ENCODE measurements at regions not wholly inside any gene's neighbourhood (a gene's known extent, or its start where the extent isn't known, plus 50 kb on each side); places are given as distances from the start of the nearest gene placed in this dataset.

DNA sequence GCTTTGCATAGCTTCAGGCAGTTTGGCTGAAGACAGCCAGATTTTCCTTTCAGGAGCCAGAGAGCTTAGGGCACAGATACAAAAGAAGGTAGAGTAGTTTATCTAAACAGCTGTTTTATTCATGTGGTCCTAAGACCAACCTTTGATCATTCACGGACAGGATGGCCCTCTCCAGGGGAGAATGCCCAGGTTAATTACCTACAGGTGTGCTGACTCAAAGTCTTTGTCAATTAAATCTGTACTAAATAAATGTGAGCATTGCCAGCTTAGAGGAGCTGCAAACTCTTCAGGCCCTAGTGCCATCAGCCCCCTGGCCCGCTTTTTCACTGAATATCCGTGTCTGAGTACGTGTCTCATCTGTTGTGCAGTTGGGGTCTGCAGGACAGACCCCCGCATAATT is 554.7 kb downstream of the NUP35 start:
- POLR2A ChIA-PET = no interaction called here
- Mint-ChIP-seq H3K27me3 (no peaks in the 10 kb centered on the region), H3K4me3 (no peak overlapping the region), H3K9me3 (peaks cover 0 to 19% (median 4%) of the 10 kb centered on the region in 11 donors), H3K36me3 (no peaks in the 10 kb centered on the region), H3K4me1 (no peaks in the 10 kb centered on the region), H3K27ac (no peak overlapping the region)
- H3K4me1 ChIP-seq (ENCODE audit: control insufficient read depth in 2 of 2, insufficient read depth in 2 of 2, low read length in 2 of 2) = no peaks in the 10 kb centered on the region
- no peak overlapping the region for H3K27ac ChIP-seq (ENCODE audit: low read depth, low read length)
- no peaks in the 10 kb centered on the region for H3K9me3 ChIP-seq (ENCODE audit: control insufficient read depth in 2 of 3, low read length in 3 of 3)
- H3K36me3 ChIP-seq (ENCODE audit: control insufficient read depth in 2 of 3, insufficient read depth in 3 of 3, low read length in 3 of 3) = no peaks in the 10 kb centered on the region
- CTCF ChIA-PET = no interaction called here
- H3K4me3 ChIP-seq (ENCODE audit: low read length) = no peak overlapping the region
- no peaks in the 10 kb centered on the region for H3K27me3 ChIP-seq (ENCODE audit: control insufficient read depth in 2 of 2, insufficient read depth in 2 of 2, low read length in 2 of 2)
- intact Hi-C loops (cut with micrococcal nuclease) = no loop called here
- ATAC-seq (no peak), DNase-seq (no peak)

DNA sequence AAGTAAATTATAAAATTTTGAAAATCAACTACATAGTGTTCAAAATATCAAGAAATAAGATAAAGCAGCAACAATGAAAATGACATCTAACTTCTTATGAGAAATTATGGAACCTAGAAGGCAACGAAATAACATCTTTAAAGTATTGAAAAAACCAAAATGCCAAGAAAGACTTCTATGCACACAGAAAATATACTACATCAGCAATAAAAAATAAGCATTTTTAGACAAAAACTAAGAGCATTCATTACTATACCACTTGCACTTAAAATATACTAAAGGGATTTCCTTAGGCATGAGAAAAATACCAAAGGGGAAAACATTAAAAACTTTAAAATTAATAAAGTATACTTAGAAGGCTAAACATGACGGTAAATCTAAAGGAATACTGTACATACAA is 556.3 kb downstream of the NUP35 start:
- Mint-ChIP-seq H3K4me3 (no peak overlapping the region), H3K27ac (no peak overlapping the region)
- intact Hi-C loops (cut with micrococcal nuclease) = no loop called here

DNA sequence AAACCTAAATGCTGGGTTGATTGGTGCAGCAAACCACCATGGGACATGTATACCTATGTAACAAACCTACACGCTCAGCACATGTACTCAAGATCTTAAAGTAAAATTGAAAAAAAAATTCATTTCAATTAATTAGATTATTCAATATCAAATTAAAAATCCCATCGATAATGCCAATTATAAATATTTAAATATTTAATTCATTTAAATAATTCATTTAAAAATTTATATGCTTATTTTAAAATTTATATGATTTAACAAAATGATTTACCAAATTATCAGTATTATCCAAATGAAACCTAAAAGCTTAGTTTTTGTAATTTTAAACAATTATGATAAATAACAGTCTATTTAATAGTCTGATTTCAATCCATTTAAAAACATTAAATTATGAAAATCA is 560.4 kb downstream of the NUP35 start:
- Mint-ChIP-seq H3K27me3 (no peaks in the 10 kb centered on the region), H3K36me3 (no peaks in the 10 kb centered on the region), H3K4me1 (no peaks in the 10 kb centered on the region), H3K4me3 (no peak overlapping the region), H3K9me3 (peaks cover 0 to 23% (median 8%) of the 10 kb centered on the region in 11 donors), H3K27ac (no peak overlapping the region)
- POLR2A ChIA-PET = no interaction called here
- Histone ChIP-seq H3K36me3 (ENCODE audit: control insufficient read depth in 2 of 3, insufficient read depth in 3 of 3, low read length in 3 of 3) (no peaks in the 10 kb centered on the region), H3K27ac (ENCODE audit: low read depth, low read length) (no peak overlapping the region), H3K9me3 (ENCODE audit: control insufficient read depth in 2 of 3, low read length in 3 of 3) (no peaks in the 10 kb centered on the region), H3K27me3 (ENCODE audit: control insufficient read depth in 2 of 2, insufficient read depth in 2 of 2, low read length in 2 of 2) (no peaks in the 10 kb centered on the region), H3K4me1 (ENCODE audit: control insufficient read depth in 2 of 2, insufficient read depth in 2 of 2, low read length in 2 of 2) (no peaks in the 10 kb centered on the region), H3K4me3 (ENCODE audit: low read length) (no peak overlapping the region)
- ATAC-seq (no peak), DNase-seq (no peak)
- intact Hi-C loops (cut with micrococcal nuclease) = no loop called here
- CTCF ChIA-PET = no interaction called here

More for the DNA sequence above, 556.3 kb downstream of the NUP35 start:
- Histone ChIP-seq H3K36me3 (ENCODE audit: control insufficient read depth in 2 of 3, insufficient read depth in 3 of 3, low read length in 3 of 3) (no peaks in the 10 kb centered on the region), H3K27me3 (ENCODE audit: control insufficient read depth in 2 of 2, insufficient read depth in 2 of 2, low read length in 2 of 2) (no peaks in the 10 kb centered on the region), H3K4me1 (ENCODE audit: control insufficient read depth in 2 of 2, insufficient read depth in 2 of 2, low read length in 2 of 2) (no peaks in the 10 kb centered on the region), H3K4me3 (ENCODE audit: low read length) (no peak overlapping the region), H3K27ac (ENCODE audit: low read depth, low read length) (no peak overlapping the region), H3K9me3 (ENCODE audit: control insufficient read depth in 2 of 3, low read length in 3 of 3) (no peaks in the 10 kb centered on the region)
- Mint-ChIP-seq H3K27me3 (no peaks in the 10 kb centered on the region), H3K4me1 (no peaks in the 10 kb centered on the region), H3K9me3 (peaks cover 0 to 19% (median 6%) of the 10 kb centered on the region in 11 donors), H3K36me3 (no peaks in the 10 kb centered on the region)
- DNase-seq (no peak), ATAC-seq (no peak)
- POLR2A ChIA-PET = no interaction called here
- CTCF ChIA-PET = no interaction called here

DNA sequence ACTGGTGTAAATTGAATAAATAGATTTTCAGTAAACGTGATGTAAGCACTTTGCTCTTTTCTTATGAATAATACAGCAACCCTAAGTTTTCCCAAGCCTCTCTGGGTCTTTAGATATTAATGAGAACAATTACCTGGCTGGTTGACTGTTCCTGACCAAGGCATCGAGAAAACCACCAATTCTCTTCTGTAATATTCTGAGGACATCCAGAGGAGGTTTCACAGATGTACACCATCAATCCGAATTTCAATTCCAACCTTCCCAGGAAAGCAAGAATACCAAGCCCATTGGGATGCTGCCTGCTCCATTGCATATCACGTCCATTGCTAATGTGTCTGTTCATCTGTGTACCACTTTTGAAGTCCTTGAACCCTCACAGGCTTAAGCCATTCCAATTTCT is 571.8 kb downstream of the NUP35 start:
- Mint-ChIP-seq H3K36me3 (no peaks in the 10 kb centered on the region), H3K27me3 (no peaks in the 10 kb centered on the region), H3K9me3 (peaks cover 5 to 37% (median 12%) of the 10 kb centered on the region in 11 donors), H3K4me3 (no peak overlapping the region), H3K27ac (no peak overlapping the region), H3K4me1 (no peaks in the 10 kb centered on the region)
- intact Hi-C loops (cut with micrococcal nuclease) = no loop called here
- Histone ChIP-seq H3K4me1 (ENCODE audit: control insufficient read depth in 2 of 2, insufficient read depth in 2 of 2, low read length in 2 of 2) (no peaks in the 10 kb centered on the region), H3K36me3 (ENCODE audit: control insufficient read depth in 2 of 3, insufficient read depth in 3 of 3, low read length in 3 of 3) (no peaks in the 10 kb centered on the region), H3K27me3 (ENCODE audit: control insufficient read depth in 2 of 2, insufficient read depth in 2 of 2, low read length in 2 of 2) (no peaks in the 10 kb centered on the region), H3K4me3 (ENCODE audit: low read length) (no peak overlapping the region), H3K27ac (ENCODE audit: low read depth, low read length) (no peak overlapping the region), H3K9me3 (ENCODE audit: control insufficient read depth in 2 of 3, low read length in 3 of 3) (peaks cover 0 to 11% (median 0%) of the 10 kb centered on the region in 3 experiments)
- DNase-seq (no peak), ATAC-seq (no peak)
- ChIA-PET CTCF (no interaction called here), POLR2A (no interaction called here)

DNA sequence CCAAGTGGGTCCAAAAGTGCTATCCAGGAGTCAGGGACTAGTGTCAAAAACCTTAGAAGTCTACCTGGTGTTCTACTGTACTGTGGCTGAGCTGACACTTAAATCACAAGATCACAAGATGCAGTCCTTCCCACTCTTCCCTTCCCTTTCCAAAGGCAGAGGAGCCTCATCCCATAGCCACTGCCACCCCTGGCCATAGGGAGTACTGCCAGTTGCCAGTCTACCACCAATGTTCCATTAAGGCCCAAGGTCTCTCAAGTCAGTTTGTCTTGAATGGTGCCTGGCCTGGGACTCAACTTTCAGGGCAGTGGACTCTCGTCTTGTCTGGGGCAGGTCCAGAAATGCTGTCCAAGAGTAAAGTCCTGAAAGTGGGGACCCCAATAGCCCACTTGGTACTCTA is 585.6 kb downstream of the NUP35 start:
- Histone ChIP-seq H3K27ac (ENCODE audit: low read depth, low read length) (no peak overlapping the region), H3K27me3 (ENCODE audit: control insufficient read depth in 2 of 2, insufficient read depth in 2 of 2, low read length in 2 of 2) (no peaks in the 10 kb centered on the region), H3K4me1 (ENCODE audit: control insufficient read depth in 2 of 2, insufficient read depth in 2 of 2, low read length in 2 of 2) (no peaks in the 10 kb centered on the region), H3K4me3 (ENCODE audit: low read length) (no peak overlapping the region), H3K9me3 (ENCODE audit: control insufficient read depth in 2 of 3, low read length in 3 of 3) (no peaks in the 10 kb centered on the region), H3K36me3 (ENCODE audit: control insufficient read depth in 2 of 3, insufficient read depth in 3 of 3, low read length in 3 of 3) (no peaks in the 10 kb centered on the region)
- intact Hi-C loops (cut with micrococcal nuclease) = no loop called here
- DNase-seq (no peak), ATAC-seq (no peak)
- H3K27ac Mint-ChIP-seq = no peak overlapping the region
- ChIA-PET CTCF (no interaction called here), POLR2A (no interaction called here)
- no peak overlapping the region for H3K4me3 Mint-ChIP-seq
- peaks cover 0 to 12% (median 4%) of the 10 kb centered on the region in 11 donors for H3K9me3 Mint-ChIP-seq
- H3K4me1 Mint-ChIP-seq = no peaks in the 10 kb centered on the region
- H3K36me3 Mint-ChIP-seq = no peaks in the 10 kb centered on the region
- no peaks in the 10 kb centered on the region for H3K27me3 Mint-ChIP-seq

DNA sequence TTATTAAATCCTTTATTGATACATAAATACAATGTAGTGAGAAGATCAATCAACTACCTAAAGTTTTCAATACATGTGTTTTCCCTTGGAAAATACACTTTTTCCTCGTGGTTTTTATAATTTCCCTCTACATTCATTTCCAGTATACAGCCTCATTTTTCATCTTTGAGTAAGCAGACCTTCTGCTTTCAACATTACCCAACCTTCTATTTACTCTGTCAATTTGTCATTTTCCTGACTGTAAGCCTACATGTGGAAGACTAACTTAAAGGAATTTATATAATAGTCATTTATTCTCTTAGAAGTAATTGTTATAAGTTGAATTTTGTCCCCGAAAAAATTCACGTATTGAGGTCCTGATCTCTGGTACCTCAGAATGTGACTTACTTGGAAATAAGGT is 594.0 kb downstream of the NUP35 start:
- no peaks in the 10 kb centered on the region for H3K36me3 Mint-ChIP-seq
- DNase-seq (no peak), ATAC-seq (no peak)
- CTCF ChIA-PET = no interaction called here
- Histone ChIP-seq H3K4me1 (ENCODE audit: control insufficient read depth in 2 of 2, insufficient read depth in 2 of 2, low read length in 2 of 2) (no peaks in the 10 kb centered on the region), H3K27me3 (ENCODE audit: control insufficient read depth in 2 of 2, insufficient read depth in 2 of 2, low read length in 2 of 2) (no peaks in the 10 kb centered on the region), H3K27ac (ENCODE audit: low read depth, low read length) (no peak overlapping the region), H3K4me3 (ENCODE audit: low read length) (no peak overlapping the region), H3K9me3 (ENCODE audit: control insufficient read depth in 2 of 3, low read length in 3 of 3) (no peaks in the 10 kb centered on the region), H3K36me3 (ENCODE audit: control insufficient read depth in 2 of 3, insufficient read depth in 3 of 3, low read length in 3 of 3) (no peaks in the 10 kb centered on the region)
- H3K27ac Mint-ChIP-seq = no peak overlapping the region
- POLR2A ChIA-PET = no interaction called here
- no peak overlapping the region for H3K4me3 Mint-ChIP-seq
- H3K9me3 Mint-ChIP-seq = peaks cover 0 to 12% (median 2%) of the 10 kb centered on the region in 11 donors
- intact Hi-C loops (cut with micrococcal nuclease) = no loop called here
- no peaks in the 10 kb centered on the region for H3K4me1 Mint-ChIP-seq
- H3K27me3 Mint-ChIP-seq = no peaks in the 10 kb centered on the region

DNA sequence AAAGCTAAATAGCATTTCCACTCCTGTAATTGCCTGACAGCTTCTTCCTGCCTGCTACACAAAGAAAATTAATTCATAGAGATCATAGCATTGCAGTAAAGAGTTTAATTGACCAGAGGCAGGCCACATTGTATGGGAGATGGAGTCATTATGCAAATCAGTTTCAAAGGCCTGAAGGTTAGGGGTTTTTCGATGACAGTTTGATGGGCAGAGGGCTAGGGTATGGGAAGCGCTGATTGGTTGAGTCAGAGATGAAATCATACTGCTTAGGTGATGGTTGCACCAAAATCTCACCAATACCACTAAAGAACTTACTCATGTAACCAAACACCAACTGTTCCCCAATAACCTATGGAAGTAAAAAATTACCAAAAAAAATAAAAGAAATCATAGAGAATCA is 599.0 kb downstream of the NUP35 start:
- Mint-ChIP-seq H3K4me3 (no peak overlapping the region), H3K27me3 (no peaks in the 10 kb centered on the region), H3K27ac (no peak overlapping the region), H3K9me3 (peaks cover 0 to 17% (median 0%) of the 10 kb centered on the region in 11 donors), H3K36me3 (no peaks in the 10 kb centered on the region), H3K4me1 (no peaks in the 10 kb centered on the region)
- Histone ChIP-seq H3K4me1 (ENCODE audit: control insufficient read depth in 2 of 2, insufficient read depth in 2 of 2, low read length in 2 of 2) (no peaks in the 10 kb centered on the region), H3K36me3 (ENCODE audit: control insufficient read depth in 2 of 3, insufficient read depth in 3 of 3, low read length in 3 of 3) (no peaks in the 10 kb centered on the region), H3K9me3 (ENCODE audit: control insufficient read depth in 2 of 3, low read length in 3 of 3) (no peaks in the 10 kb centered on the region), H3K4me3 (ENCODE audit: low read length) (no peak overlapping the region), H3K27me3 (ENCODE audit: control insufficient read depth in 2 of 2, insufficient read depth in 2 of 2, low read length in 2 of 2) (no peaks in the 10 kb centered on the region), H3K27ac (ENCODE audit: low read depth, low read length) (no peak overlapping the region)
- CTCF ChIA-PET = no interaction called here
- intact Hi-C loops (cut with micrococcal nuclease) = no loop called here
- no peak for ATAC-seq
- DNase-seq = no peak
- POLR2A ChIA-PET = no interaction called here

All from naive thymus-derived CD4-positive, alpha-beta T cell (primary cell).